ENCODE measurements at regions not wholly inside any gene's neighbourhood (a gene's known extent, or its start where the extent isn't known, plus 50 kb on each side); places are given as distances from the start of the nearest gene placed in this dataset.

GRCh38 chr22:22761963-22762772, 117.8 kb downstream of the GGTLC2 start:
- H3K27me3 Mint-ChIP-seq: peaks cover 7% of the 10 kb centered on the region
- ChIA-PET POLR2A (no interaction called here), CTCF (interaction anchor here (1.9 kb wide), 1 partner anchor 9 kb away, joined by 5 read pairs; no protein-coding TSS in a partner anchor)
- no peak for DNase-seq
- Histone ChIP-seq H3K27ac (ENCODE audit: low read depth in 1 of 2, low read length in 2 of 2) (no peak overlapping the region), H3K9me3 (ENCODE audit: control insufficient read depth in 1 of 2, insufficient read depth in 1 of 2, low read length in 2 of 2) (no peaks in the 10 kb centered on the region), H3K4me1 (ENCODE audit: insufficient read depth, low read length) (peaks cover 45% of the 10 kb centered on the region), H3K36me3 (ENCODE audit: insufficient read depth, low read length) (no peaks in the 10 kb centered on the region), H3K4me3 (ENCODE audit: low read length) (no peak overlapping the region), H3K27me3 (ENCODE audit: control insufficient read depth in 1 of 2, insufficient read depth in 2 of 2, low read length in 2 of 2) (no peaks in the 10 kb centered on the region)
- no peak overlapping the region for H3K4me3 Mint-ChIP-seq
- no peaks in the 10 kb centered on the region for H3K36me3 Mint-ChIP-seq (ENCODE audit: low read depth)
- intact Hi-C loops (cut with DNase I, micrococcal nuclease): no loop called here
- H3K9me3 Mint-ChIP-seq: no peaks in the 10 kb centered on the region
- TF ChIP-seq CTCF (IDR thresholded peaks at IDR 0.05): no peak
- no peak for ATAC-seq (ENCODE audit: poor library complexity)
- peaks cover 13% of the 10 kb centered on the region for H3K4me1 Mint-ChIP-seq (ENCODE audit: low read depth)
- no peak overlapping the region for H3K27ac Mint-ChIP-seq

- ChIA-PET CTCF (interaction anchor here (1.0 to 1.9 kb wide), 2 partner anchors 10 to 23 kb away, joined by 3 to 5 read pairs; no protein-coding TSS in a partner anchor), POLR2A (interaction anchor here (1.2 kb wide), 1 partner anchor 11 kb away, joined by 4 read pairs; no protein-coding TSS in a partner anchor)
- no peak for ATAC-seq (ENCODE audit: poor library complexity)
- Mint-ChIP-seq H3K36me3 (ENCODE audit: low read depth) (no peaks in the 10 kb centered on the region), H3K27ac (no peak overlapping the region), H3K4me3 (no peak overlapping the region), H3K4me1 (ENCODE audit: low read depth) (peaks cover 9% of the 10 kb centered on the region), H3K27me3 (peaks cover 7% of the 10 kb centered on the region), H3K9me3 (no peaks in the 10 kb centered on the region)
- intact Hi-C loops (cut with DNase I, micrococcal nuclease): no loop called here
- no peak for DNase-seq
- H3K4me3 ChIP-seq (ENCODE audit: low read length): no peak overlapping the region
- H3K27ac ChIP-seq (ENCODE audit: low read depth in 1 of 2, low read length in 2 of 2): no peak overlapping the region
- H3K27me3 ChIP-seq (ENCODE audit: control insufficient read depth in 1 of 2, insufficient read depth in 2 of 2, low read length in 2 of 2): no peaks in the 10 kb centered on the region
- no peaks in the 10 kb centered on the region for H3K36me3 ChIP-seq (ENCODE audit: insufficient read depth, low read length)
- TF ChIP-seq CTCF (IDR thresholded peaks at IDR 0.05): no peak
- H3K4me1 ChIP-seq (ENCODE audit: insufficient read depth, low read length): peaks cover 35% of the 10 kb centered on the region
- no peaks in the 10 kb centered on the region for H3K9me3 ChIP-seq (ENCODE audit: control insufficient read depth in 1 of 2, insufficient read depth in 1 of 2, low read length in 2 of 2)
Observed at GRCh38 chr22:22763512-22763911, 119.1 kb downstream of the GGTLC2 start.

GRCh38 chr22:22764085-22764484, 119.7 kb downstream of the GGTLC2 start:
- Histone ChIP-seq H3K27me3 (ENCODE audit: control insufficient read depth in 1 of 2, insufficient read depth in 2 of 2, low read length in 2 of 2) (no peaks in the 10 kb centered on the region), H3K4me1 (ENCODE audit: insufficient read depth, low read length) (peaks cover 32% of the 10 kb centered on the region), H3K36me3 (ENCODE audit: insufficient read depth, low read length) (no peaks in the 10 kb centered on the region), H3K4me3 (ENCODE audit: low read length) (no peak overlapping the region), H3K9me3 (ENCODE audit: control insufficient read depth in 1 of 2, insufficient read depth in 1 of 2, low read length in 2 of 2) (no peaks in the 10 kb centered on the region), H3K27ac (ENCODE audit: low read depth in 1 of 2, low read length in 2 of 2) (no peak overlapping the region)
- Mint-ChIP-seq H3K36me3 (ENCODE audit: low read depth) (no peaks in the 10 kb centered on the region), H3K27ac (no peak overlapping the region), H3K4me3 (no peak overlapping the region), H3K4me1 (ENCODE audit: low read depth) (peaks cover 7% of the 10 kb centered on the region), H3K27me3 (peaks cover 7% of the 10 kb centered on the region), H3K9me3 (no peaks in the 10 kb centered on the region)
- ChIA-PET CTCF (interaction anchor here (1.9 kb wide), 1 partner anchor 10 kb away, joined by 5 read pairs; no protein-coding TSS in a partner anchor), POLR2A (interaction anchor here (1.2 kb wide), 1 partner anchor 11 kb away, joined by 4 read pairs; no protein-coding TSS in a partner anchor)
- no peak for TF ChIP-seq CTCF (IDR thresholded peaks at IDR 0.05)
- ATAC-seq (ENCODE audit: poor library complexity) (no peak), DNase-seq (no peak)
- intact Hi-C loops (cut with DNase I, micrococcal nuclease): no loop called here
